Right lung (tissue), 2 donors: ENCODE measurements at regions not wholly inside any gene's neighbourhood (a gene's known extent, or its start where the extent isn't known, plus 50 kb on each side); places are given as distances from the start of the nearest gene placed in this dataset.
"Not testable (repeated sequence)": the region's sequence is repeated elsewhere in the genome, so short reads cannot be mapped to it uniquely, and the experiment has no call there.

Experiments used
- DNase-seq, 2 donors: peaks; one replicate each; pipeline ENCODE4 v3.0.0-alpha.2; 2013

DNA sequence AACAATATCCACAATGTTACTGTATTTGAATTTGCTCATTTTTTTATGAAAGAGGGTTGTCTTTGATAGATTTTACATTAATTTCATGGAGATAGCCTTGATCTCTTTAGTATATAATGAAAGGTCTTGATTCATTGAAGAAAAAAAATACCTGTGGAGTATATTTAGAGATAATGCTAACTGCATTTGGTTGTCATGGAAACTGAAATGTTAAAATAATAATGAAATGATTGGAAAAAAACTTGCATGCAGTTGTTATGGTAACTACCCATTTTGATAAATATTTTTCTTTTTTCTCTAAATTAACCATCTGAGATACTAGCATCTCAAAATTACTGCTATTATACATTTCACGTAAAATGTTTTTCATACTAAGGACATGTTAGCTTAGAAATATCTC lies 712.7 kb upstream of the FAM98A start:
- no peak for DNase-seq

GRCh38 chr2:34308140-34308539 lies 709.0 kb upstream of the FAM98A start:
- no peak for DNase-seq

GRCh38 chr2:34307636-34308035 lies 708.5 kb upstream of the FAM98A start:
- DNase-seq, result no peak

DNA sequence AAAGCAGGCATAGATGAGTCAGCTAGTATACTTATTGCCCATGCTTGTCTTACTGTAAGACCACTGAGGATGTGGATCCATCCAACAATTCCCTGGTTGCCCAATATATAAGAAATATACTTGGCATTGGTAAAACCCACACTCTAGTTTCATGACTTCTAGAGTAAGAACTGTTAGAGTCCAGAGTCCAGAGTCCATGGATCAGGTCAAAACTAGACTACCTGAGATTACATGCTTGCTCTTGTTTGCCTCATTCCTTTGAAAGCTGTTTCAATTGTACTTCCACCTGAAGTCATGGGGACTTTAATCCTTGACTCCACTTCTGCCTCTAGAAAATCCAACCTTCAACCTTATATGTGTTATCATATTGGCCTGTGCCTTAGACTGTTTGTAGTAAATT lies 707.6 kb upstream of the FAM98A start:
- no peak for DNase-seq

DNA sequence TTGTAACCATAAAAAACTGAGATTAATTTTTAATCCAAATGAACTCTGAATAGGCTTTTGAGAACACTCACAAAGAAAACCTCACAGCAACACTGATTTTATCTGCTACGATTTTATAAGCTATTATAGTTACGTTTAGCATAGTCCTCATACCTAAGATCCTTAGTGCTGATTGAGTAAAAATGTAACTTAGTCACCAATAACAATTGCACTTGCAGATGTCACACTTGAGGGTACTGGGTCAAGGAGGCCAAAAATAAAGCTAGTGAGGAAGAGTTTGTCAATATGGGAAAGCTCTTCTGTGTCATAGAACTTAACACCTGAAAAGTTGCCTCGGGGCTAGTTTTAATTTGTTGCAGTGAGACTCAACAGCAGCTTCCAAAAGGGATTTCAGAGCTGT lies 706.5 kb upstream of the FAM98A start:
- DNase-seq, result no peak

DNA sequence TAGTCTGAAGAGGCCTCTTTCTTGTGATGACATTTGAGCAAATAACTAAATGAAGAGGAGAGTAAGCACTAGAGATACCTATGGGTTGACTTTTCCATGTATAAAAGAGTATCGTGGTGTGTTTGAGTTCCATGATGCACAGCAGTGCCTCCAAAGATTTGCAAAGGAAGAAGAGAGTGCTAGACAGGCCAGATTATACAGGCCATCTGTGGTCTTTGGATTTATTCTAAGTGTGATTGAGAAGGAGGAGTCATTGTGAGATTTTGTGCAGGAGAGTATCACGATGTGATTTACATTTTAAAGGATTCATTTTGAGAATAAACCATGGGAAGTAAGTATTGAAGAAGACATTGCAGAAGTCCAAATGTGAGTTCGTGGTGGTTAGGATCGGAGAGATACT lies 695.9 kb upstream of the FAM98A start:
- DNase-seq, result no peak

DNA sequence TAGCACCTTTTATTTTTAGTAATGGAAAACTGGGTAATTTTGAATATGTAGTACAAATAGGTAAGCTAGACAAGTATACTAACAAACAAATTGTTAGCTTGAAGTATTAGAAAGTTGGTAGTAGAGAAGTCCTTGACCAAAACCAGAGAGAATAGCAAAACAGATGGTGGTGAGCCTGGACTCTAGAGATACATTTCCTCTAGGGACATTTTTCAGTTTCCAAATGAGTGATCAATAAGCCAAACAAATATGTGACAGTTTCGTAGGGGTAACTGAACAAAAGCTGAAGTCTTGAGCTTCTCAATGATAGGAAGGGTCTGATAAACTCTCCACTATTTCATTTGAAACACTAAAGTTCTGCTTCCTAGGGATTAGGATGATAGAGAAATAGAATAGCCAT lies 692.0 kb upstream of the FAM98A start:
- no peak for DNase-seq

GRCh38 chr2:34288016-34288415 lies 688.9 kb upstream of the FAM98A start:
- DNase-seq, result no peak

GRCh38 chr2:34280606-34281005 lies 681.5 kb upstream of the FAM98A start:
- peak; percentile 20 to 55 for DNase-seq

- DNase-seq, result no peak
These were observed 668.0 kb upstream of the FAM98A start for GRCh38 chr2:34266908-34267697.

DNA sequence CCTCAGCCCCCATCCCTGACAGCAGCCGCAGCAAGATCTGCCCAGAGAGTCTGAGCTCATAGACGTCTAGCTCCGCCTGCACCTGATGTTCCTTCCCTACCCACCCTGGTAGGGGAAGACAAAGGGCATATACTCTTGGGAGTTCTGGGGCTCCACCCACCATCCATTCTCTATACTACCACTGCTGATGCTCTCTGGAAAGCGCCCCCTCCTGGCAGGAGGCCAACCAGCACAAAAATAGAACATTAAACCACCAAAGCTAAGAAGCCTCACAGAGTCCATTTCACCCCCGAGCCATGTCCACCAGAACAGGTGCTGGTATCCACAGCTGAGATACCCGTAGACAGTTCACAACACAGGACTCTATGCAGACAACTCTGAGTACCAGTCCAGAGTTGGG lies 662.6 kb upstream of the FAM98A start:
- no peak for DNase-seq

GRCh38 chr2:34254272-34254878 lies 655.3 kb upstream of the FAM98A start:
- DNase-seq, result no peak

- no peak for DNase-seq
These were observed 653.0 kb upstream of the FAM98A start for GRCh38 chr2:34252111-34252510.

- DNase-seq, result no peak
These were observed 652.5 kb upstream of the FAM98A start for GRCh38 chr2:34251578-34251977.

DNA sequence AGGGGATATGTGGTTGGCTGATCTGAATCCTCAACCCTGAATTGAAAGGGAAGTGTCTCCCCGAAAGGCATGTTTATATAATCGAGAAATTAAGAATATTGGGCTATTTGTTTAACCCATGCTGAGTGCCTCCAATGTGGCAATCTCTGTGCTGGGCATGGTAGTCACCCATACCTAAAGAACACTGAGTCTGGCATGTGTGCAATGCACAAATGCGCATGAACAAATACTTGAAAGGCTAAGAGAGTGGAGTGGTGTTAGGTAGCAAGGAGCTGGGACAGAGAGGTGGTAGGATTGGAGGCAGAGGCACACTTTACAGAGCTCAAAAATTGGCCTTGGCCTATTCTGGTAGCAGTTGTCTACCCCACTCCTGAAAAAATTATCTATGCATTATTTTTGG lies 645.1 kb upstream of the FAM98A start:
- no peak for DNase-seq

DNA sequence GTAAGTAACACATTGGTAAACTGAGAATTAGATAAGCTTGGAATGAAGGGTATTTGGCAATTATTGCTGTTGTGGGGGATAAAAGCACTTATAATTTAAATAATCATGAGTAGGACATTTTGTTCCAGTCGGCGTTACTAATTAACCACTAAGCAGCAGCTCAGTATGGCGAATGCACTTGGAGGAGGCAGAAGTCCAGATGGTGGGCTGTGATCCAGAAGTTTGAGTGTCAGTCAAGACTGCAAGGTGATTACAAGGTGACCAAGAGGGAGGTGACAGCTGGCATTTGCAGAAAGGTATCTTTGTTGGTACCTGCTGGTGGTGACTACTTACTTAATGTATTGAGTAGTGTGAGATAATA lies 643.6 kb upstream of the FAM98A start:
- DNase-seq, result peak; percentile 45 to 51

DNA sequence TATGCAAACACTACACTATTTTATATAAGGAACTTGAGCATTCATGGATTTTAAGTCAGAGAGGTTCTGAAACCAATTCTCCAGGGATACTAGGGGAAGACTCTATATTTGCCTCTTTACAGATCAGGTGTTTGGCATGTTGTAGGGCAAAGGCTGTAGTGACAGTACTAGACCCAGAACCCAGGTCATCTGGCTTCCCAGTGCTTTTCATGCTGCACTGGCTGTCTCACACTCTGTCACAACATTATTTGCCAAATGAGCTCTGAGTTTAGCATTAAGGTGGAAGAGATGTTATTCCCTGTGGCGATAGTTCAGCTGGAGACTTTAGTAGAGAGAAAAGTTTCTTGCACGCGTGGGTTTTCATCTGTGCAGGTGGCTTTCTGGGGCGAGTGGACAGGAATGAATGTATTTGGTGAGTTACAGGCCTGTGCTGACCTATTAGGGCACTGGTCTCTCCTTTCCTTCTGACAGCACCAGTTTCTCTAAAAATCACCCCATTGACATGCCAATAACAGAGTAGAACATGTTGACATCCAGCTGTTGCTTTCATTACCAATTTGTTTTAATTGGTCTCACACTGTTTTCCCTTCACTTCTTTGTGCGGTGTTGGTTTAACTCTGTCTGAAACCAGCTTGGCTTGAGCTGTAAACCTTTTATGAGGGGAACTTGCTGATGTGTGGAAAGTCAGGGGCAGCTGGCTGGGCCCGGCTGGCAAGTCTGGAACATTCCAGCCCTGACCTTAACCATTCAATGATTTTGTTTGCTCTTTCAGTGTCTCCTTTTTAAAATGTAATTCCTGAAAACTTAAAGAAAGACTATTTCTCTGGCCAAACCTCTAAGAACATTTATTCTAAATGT lies 643.0 kb upstream of the FAM98A start:
- peak; percentile 45 to 46 for DNase-seq

DNA sequence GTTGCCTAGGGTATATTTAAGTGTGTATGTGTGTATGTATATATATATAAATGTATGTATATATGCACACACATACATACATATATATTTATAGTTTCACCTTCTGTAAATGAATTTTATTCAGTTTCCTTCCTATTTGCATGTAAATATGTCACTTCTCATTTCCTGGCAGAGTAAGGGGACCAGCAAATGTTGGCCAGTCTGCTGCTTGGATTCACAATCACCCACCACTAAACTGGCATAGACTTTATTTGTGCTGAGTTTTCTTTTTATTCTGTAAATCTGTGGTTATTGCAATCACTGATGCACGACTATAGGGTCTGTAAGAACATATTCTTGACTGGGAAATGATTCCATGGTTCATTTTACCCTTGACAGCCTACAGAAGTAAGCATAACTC lies 640.4 kb upstream of the FAM98A start:
- no peak for DNase-seq

- no peak for DNase-seq
These were observed 635.7 kb upstream of the FAM98A start for GRCh38 chr2:34234823-34235222.

DNA sequence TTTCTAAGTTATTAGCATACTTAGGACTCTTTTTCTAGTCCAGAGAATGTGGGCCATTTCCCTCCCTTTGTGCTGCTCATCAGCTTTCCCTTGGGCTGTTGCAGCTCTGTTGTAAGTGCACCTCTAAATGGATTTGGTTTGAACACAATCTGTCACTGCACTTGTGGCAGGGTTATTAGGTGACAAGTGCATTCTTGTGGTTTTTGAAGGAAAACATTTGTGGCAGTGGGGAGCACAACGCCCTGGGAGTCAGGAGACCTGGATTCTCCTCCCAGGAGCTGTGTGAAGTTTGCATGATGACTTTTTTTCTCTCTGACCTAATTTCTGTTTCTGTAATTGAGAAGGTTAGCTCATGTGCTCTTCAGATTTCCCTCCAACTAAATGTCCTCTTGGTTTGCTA lies 630.9 kb upstream of the FAM98A start:
- DNase-seq, result no peak

DNA sequence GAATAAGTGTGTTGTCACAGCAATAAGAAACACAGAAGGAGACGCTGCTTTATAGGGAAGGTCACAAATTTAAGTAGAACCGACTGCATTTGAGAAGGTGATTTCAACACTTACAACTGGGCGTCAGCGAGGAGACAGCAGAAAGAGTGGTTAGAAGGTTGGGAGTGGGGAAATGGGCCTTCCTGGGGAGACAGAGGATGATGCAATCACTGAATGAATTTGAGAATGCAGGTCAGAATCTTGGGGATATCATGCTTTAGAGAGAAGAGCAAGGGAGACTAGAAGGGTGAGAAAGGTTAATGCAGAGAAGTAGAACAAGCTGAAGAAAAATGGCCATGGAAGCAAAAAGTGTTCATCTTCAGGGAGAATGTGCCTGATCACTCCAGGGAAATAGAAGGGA lies 616.1 kb upstream of the FAM98A start:
- DNase-seq, result no peak

DNA sequence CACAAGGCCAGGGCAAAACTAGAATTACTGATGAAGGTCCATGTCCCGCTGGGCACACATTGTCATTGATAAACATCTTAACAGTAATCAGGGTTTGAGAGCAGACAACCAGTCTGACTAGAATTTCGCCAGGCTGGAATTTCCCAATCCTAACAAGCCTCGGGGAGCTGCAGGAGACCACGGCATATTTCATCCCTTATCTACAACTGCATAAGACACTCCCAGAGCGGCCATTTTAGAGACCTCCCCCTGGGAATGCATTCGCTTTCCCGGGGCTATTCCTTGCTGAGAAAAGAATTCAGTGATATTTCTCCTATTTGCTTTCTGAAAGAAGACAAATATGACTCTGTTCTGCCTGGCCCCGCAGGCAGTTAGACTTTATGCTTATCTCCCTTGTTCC lies 611.3 kb upstream of the FAM98A start:
- DNase-seq, result not testable (repeated sequence)

- no peak for DNase-seq
These were observed 605.5 kb upstream of the FAM98A start for GRCh38 chr2:34204560-34204959.
